ENCODE measurements at regions not wholly inside any gene's neighbourhood (a gene's known extent, or its start where the extent isn't known, plus 50 kb on each side); places are given as distances from the start of the nearest gene placed in this dataset.

- intact Hi-C loops (cut with micrococcal nuclease) = no loop called here
- ChIA-PET CTCF (interaction anchor here (0.8 kb wide), 1 partner anchor 12 kb away, joined by 3 read pairs; no protein-coding TSS in a partner anchor), POLR2A (interaction anchor here (0.6 kb wide), 1 partner anchor 405 kb away, joined by 4 read pairs; no protein-coding TSS in a partner anchor)
- no peak for TF ChIP-seq CTCF (IDR thresholded peaks at IDR 0.05)
- Mint-ChIP-seq H3K4me3 (no peak overlapping the region), H3K27ac (no peak overlapping the region), H3K4me1 (ENCODE audit: low read depth) (peaks cover 2% of the 10 kb centered on the region), H3K27me3 (no peaks in the 10 kb centered on the region), H3K9me3 (no peaks in the 10 kb centered on the region), H3K36me3 (ENCODE audit: low read depth) (no peaks in the 10 kb centered on the region)
- DNase-seq = no peak
- no peak for ATAC-seq
These were observed 168.1 kb upstream of the MAP3K1 start for GRCh38 chr5:56647099-56647850.

- Mint-ChIP-seq H3K27ac (no peak overlapping the region), H3K36me3 (ENCODE audit: low read depth) (no peaks in the 10 kb centered on the region), H3K4me1 (ENCODE audit: low read depth) (no peaks in the 10 kb centered on the region), H3K27me3 (no peaks in the 10 kb centered on the region), H3K9me3 (no peaks in the 10 kb centered on the region), H3K4me3 (no peak overlapping the region)
- intact Hi-C loops (cut with micrococcal nuclease) = no loop called here
- CTCF ChIA-PET = no interaction called here
- no peak for TF ChIP-seq CTCF (IDR thresholded peaks at IDR 0.05)
- POLR2A ChIA-PET = no interaction called here
- no peak for DNase-seq
- no peak for ATAC-seq
These were observed 173.6 kb upstream of the MAP3K1 start for GRCh38 chr5:56641635-56642260.

- Mint-ChIP-seq H3K27ac (no peak overlapping the region), H3K9me3 (no peaks in the 10 kb centered on the region), H3K4me1 (ENCODE audit: low read depth) (no peaks in the 10 kb centered on the region), H3K36me3 (ENCODE audit: low read depth) (no peaks in the 10 kb centered on the region), H3K4me3 (no peak overlapping the region), H3K27me3 (no peaks in the 10 kb centered on the region)
- TF ChIP-seq CTCF (IDR thresholded peaks at IDR 0.05) = no peak
- DNase-seq (no peak), ATAC-seq (no peak)
- intact Hi-C loops (cut with micrococcal nuclease) = no loop called here
- ChIA-PET POLR2A (no interaction called here), CTCF (interaction anchor here (0.7 kb wide), 1 partner anchor 320 kb away, joined by 3 read pairs; no protein-coding TSS in a partner anchor)
These were observed 174.5 kb upstream of the MAP3K1 start for GRCh38 chr5:56640763-56641406.

- no peak for TF ChIP-seq CTCF (IDR thresholded peaks at IDR 0.05)
- CTCF ChIA-PET = no interaction called here
- intact Hi-C loops (cut with micrococcal nuclease) = no loop called here
- Mint-ChIP-seq H3K4me3 (no peak overlapping the region), H3K9me3 (no peaks in the 10 kb centered on the region), H3K27me3 (no peaks in the 10 kb centered on the region), H3K27ac (no peak overlapping the region), H3K4me1 (ENCODE audit: low read depth) (no peaks in the 10 kb centered on the region), H3K36me3 (ENCODE audit: low read depth) (no peaks in the 10 kb centered on the region)
- POLR2A ChIA-PET = no interaction called here
- no peak for ATAC-seq
- DNase-seq = no peak
These were observed 175.9 kb upstream of the MAP3K1 start for GRCh38 chr5:56639476-56639875.

- Mint-ChIP-seq H3K27ac (no peak overlapping the region), H3K9me3 (no peaks in the 10 kb centered on the region), H3K4me3 (no peak overlapping the region), H3K27me3 (no peaks in the 10 kb centered on the region), H3K4me1 (ENCODE audit: low read depth) (no peaks in the 10 kb centered on the region), H3K36me3 (ENCODE audit: low read depth) (no peaks in the 10 kb centered on the region)
- TF ChIP-seq CTCF (IDR thresholded peaks at IDR 0.05) = no peak
- ATAC-seq = no peak
- POLR2A ChIA-PET = no interaction called here
- CTCF ChIA-PET = no interaction called here
- intact Hi-C loops (cut with micrococcal nuclease) = no loop called here
- no peak for DNase-seq
These were observed 176.5 kb upstream of the MAP3K1 start for GRCh38 chr5:56638768-56639238.

Measured in activated CD8-positive, alpha-beta T cell treated with anti-CD3 and anti-CD28 coated beads for 36 hours (primary cell).